CD14-positive monocyte (primary cell): ENCODE measurements at regions not wholly inside any gene's neighbourhood (a gene's known extent, or its start where the extent isn't known, plus 50 kb on each side); places are given as distances from the start of the nearest gene placed in this dataset.

Experiments
- DNase-seq, 3 donors: peaks; one replicate each; pipeline ENCODE4 v3.0.0-alpha.2; 2011 to 2022
- H2AFZ ChIP-seq: 2 replicates; pipeline ENCODE4 v1.6.0; 2012; ENCODE audit warnings: mild to moderate bottlenecking, low read depth, low read length, inconsistent platforms; ENCODE audit not compliant: insufficient read depth, poor library complexity, severe bottlenecking
- H3K27ac ChIP-seq, 2 donors: 1 replicate in 1 of 2; 2 replicates in 1 of 2; pipeline ENCODE4 v1.5.1; 2012 to 2013; ENCODE audit warnings: low read length in 2 of 2, control low read depth in 1 of 2, inconsistent platforms in 1 of 2, low read depth in 1 of 2, mild to moderate bottlenecking in 1 of 2
- H3K27me3 ChIP-seq, 2 donors: one replicate each; pipeline versions ENCODE4 v1.6.0 to v1.6.1; 2011 to 2013; ENCODE audit warnings: low read length in 2 of 2; ENCODE audit not compliant: control insufficient read depth in 2 of 2, insufficient read depth in 2 of 2
- H3K36me3 ChIP-seq, 2 donors: replicated peaks in 1 of 2; 1 replicate in 1 of 2; 2 replicates in 1 of 2; pipeline versions ENCODE4 v1.5.1 to v1.6.1; 2012 to 2013; ENCODE audit warnings: low read length in 2 of 2, control low read depth in 1 of 2, inconsistent platforms in 1 of 2, mild to moderate bottlenecking in 1 of 2; ENCODE audit not compliant: insufficient read depth in 2 of 2, control insufficient read depth in 1 of 2
- H3K4me1 ChIP-seq, 2 donors: 1 replicate in 1 of 2; 2 replicates in 1 of 2; pipeline versions ENCODE4 v1.5.1 to v1.6.1; 2012 to 2013; ENCODE audit warnings: low read length in 2 of 2, control low read depth in 1 of 2, inconsistent platforms in 1 of 2, mild to moderate bottlenecking in 1 of 2, moderate library complexity in 1 of 2; ENCODE audit not compliant: insufficient read depth in 2 of 2, control insufficient read depth in 1 of 2
- H3K4me2 ChIP-seq: replicated peaks from 2 replicates; pipeline ENCODE3; 2012; ENCODE audit warnings: low read length, moderate library complexity, mild to moderate bottlenecking; ENCODE audit not compliant: poor library complexity, severe bottlenecking; ENCODE audit errors: extremely low read depth
- H3K4me3 ChIP-seq, 3 experiments: fragments of 200-600 bp in 1 of 3; sonication (generic) in 1 of 3; replicated peaks in 1 of 3; 1 replicate in 2 of 3; 2 replicates in 1 of 3; pipeline ENCODE4 v1.5.1; 2011 to 2013; ENCODE audit warnings: low read length in 3 of 3, mild to moderate bottlenecking in 3 of 3, control low read depth in 2 of 3, low read depth in 2 of 3, inconsistent platforms in 1 of 3, moderate library complexity in 1 of 3
- H3K79me2 ChIP-seq: 2 replicates; pipeline ENCODE4 v1.6.0; 2012; ENCODE audit warnings: mild to moderate bottlenecking, control low read depth, inconsistent platforms, low read length, moderate library complexity; ENCODE audit not compliant: insufficient read depth
- H3K9ac ChIP-seq: 2 replicates; pipeline ENCODE4 v1.6.0; 2017; ENCODE audit warnings: low read length, mild to moderate bottlenecking; ENCODE audit not compliant: insufficient read depth, poor library complexity, severe bottlenecking
- H3K9me3 ChIP-seq, 2 donors: replicated peaks in 1 of 2; 1 replicate in 1 of 2; 2 replicates in 1 of 2; pipeline versions ENCODE4 v1.5.1 to v1.6.1; 2012 to 2013; ENCODE audit warnings: low read length in 2 of 2, control low read depth in 1 of 2; ENCODE audit not compliant: control insufficient read depth in 1 of 2, insufficient read depth in 1 of 2
- H4K20me1 ChIP-seq: 2 replicates; pipeline ENCODE4 v1.6.0; 2012; ENCODE audit warnings: mild to moderate bottlenecking, low read length, control low read depth, moderate library complexity; ENCODE audit not compliant: insufficient read depth
- H3K27ac Mint-ChIP-seq, 7 donors: one replicate each; pipeline ENCODE4 v1.8.0; 2020; ENCODE audit warnings: mild to moderate bottlenecking in 7 of 7, mixed read lengths in 7 of 7, moderate library complexity in 6 of 7, inconsistent platforms in 2 of 7
- H3K27me3 Mint-ChIP-seq, 3 donors: one replicate each; pipeline ENCODE4 v1.8.0; 2021 to 2022; ENCODE audit warnings: low read depth in 3 of 3, mild to moderate bottlenecking in 3 of 3, mixed read lengths in 3 of 3, moderate library complexity in 3 of 3, inconsistent platforms in 1 of 3
- H3K36me3 Mint-ChIP-seq, 2 donors: one replicate each; pipeline ENCODE4 v1.8.0; 2020; ENCODE audit warnings: mixed read lengths in 2 of 2, inconsistent platforms in 1 of 2, mild to moderate bottlenecking in 1 of 2
- H3K4me1 Mint-ChIP-seq: one replicate; pipeline ENCODE4 v1.8.0; 2020; ENCODE audit warnings: mild to moderate bottlenecking, mixed read lengths
- H3K4me3 Mint-ChIP-seq, 2 donors: one replicate each; pipeline ENCODE4 v1.8.0; 2020; ENCODE audit warnings: mild to moderate bottlenecking in 2 of 2, mixed read lengths in 2 of 2, moderate library complexity in 1 of 2
- H3K9me3 Mint-ChIP-seq, 7 donors: one replicate each; pipeline ENCODE4 v1.8.0; 2020 to 2022; ENCODE audit warnings: mixed read lengths in 7 of 7, mild to moderate bottlenecking in 6 of 7, moderate library complexity in 6 of 7, inconsistent platforms in 2 of 7
- WGBS: methylation state at CpG from one replicate; pipeline ENCODE4 v1.1.5; 2013; ENCODE audit warnings: missing lambda C conversion rate; ENCODE audit not compliant: insufficient coverage; 5-methylcytosine and 5-hydroxymethylcytosine counted together
- intact Hi-C, 2 donors: fragments of 100-400 bp; cut with micrococcal nuclease; formaldehyde crosslinking; loops; one replicate each; pipeline versions ENCODE4 v1.15.0 to v1.15.1; 2023
- TF ChIP-seq, protein P1 (sequence below): fragments of 200-600 bp; IDR thresholded peaks from one replicate; pipeline ENCODE4 v1.8.0; 2022; ENCODE audit warnings: antibody characterized with exemption, mild to moderate bottlenecking

DNA sequence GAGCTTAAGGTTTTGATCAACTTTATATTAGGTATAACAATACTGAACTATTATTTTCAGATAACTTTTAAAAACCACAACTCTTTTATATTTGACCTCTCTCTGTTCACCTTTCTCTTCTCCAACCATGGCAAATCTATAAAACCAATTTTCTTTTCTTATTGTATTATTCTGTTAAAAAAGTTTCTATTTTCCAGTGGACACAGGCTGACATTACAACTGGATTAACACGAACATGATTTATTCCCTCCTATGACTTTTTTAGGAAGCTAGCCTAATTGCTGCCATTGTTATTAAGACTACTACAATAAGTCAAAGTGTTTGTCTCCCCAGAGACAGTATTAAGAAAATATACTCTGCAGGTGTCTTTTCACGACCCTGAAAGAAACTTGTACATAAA, 2291.1 kb upstream of the PCDH20 start:
- Histone ChIP-seq H3K36me3 (no peaks in the 10 kb centered on the region), H3K4me2 (no peak overlapping the region), H3K9ac (no peak overlapping the region), H3K27me3 (no peaks in the 10 kb centered on the region), H2AFZ (no peak overlapping the region), H4K20me1 (no peaks in the 10 kb centered on the region), H3K4me1 (no peaks in the 10 kb centered on the region), H3K4me3 (no peak overlapping the region), H3K9me3 (peaks cover 0 to 4% of the 10 kb centered on the region in 2 donors), H3K79me2 (no peaks in the 10 kb centered on the region), H3K27ac (no peak overlapping the region)
- no peak overlapping the region for H3K27ac Mint-ChIP-seq
- WGBS = no CpG with 5 or more reads among the region's 2 CpGs
- no peaks in the 10 kb centered on the region for H3K36me3 Mint-ChIP-seq
- no peak overlapping the region for H3K4me3 Mint-ChIP-seq
- TF ChIP-seq, protein P1, sequence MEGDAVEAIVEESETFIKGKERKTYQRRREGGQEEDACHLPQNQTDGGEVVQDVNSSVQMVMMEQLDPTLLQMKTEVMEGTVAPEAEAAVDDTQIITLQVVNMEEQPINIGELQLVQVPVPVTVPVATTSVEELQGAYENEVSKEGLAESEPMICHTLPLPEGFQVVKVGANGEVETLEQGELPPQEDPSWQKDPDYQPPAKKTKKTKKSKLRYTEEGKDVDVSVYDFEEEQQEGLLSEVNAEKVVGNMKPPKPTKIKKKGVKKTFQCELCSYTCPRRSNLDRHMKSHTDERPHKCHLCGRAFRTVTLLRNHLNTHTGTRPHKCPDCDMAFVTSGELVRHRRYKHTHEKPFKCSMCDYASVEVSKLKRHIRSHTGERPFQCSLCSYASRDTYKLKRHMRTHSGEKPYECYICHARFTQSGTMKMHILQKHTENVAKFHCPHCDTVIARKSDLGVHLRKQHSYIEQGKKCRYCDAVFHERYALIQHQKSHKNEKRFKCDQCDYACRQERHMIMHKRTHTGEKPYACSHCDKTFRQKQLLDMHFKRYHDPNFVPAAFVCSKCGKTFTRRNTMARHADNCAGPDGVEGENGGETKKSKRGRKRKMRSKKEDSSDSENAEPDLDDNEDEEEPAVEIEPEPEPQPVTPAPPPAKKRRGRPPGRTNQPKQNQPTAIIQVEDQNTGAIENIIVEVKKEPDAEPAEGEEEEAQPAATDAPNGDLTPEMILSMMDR = no peak
- H3K9me3 Mint-ChIP-seq = peaks cover 0 to 4% (median 0%) of the 10 kb centered on the region in 7 donors
- H3K4me1 Mint-ChIP-seq = no peaks in the 10 kb centered on the region
- intact Hi-C loops = no loop called here
- no peaks in the 10 kb centered on the region for H3K27me3 Mint-ChIP-seq
- DNase-seq = no peak

DNA sequence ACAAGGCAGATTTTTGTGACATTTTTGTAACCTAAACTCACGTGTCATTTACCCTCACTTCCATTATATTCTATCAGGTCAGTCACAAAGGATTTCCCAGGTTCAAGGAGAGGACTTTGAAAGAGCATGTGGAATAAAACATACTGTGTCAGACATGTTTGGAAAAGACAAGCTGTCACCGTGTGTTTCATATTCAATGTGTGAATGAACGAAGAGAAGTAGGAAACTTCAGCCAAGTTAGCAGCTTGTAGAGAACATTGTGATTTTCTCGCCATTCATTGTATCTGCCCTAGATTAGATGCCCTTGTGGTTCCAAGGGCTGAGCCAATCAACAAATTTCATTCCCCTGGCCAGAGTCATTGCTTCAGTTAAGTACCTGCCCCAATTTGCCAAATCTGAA, 2288.9 kb upstream of the PCDH20 start:
- Histone ChIP-seq H3K9me3 (peaks cover 10 to 17% of the 10 kb centered on the region in 2 donors), H3K79me2 (no peaks in the 10 kb centered on the region), H3K27me3 (no peaks in the 10 kb centered on the region), H3K4me2 (no peak overlapping the region), H3K36me3 (no peaks in the 10 kb centered on the region), H3K4me3 (no peak overlapping the region), H3K9ac (no peak overlapping the region), H4K20me1 (no peaks in the 10 kb centered on the region), H2AFZ (no peak overlapping the region), H3K27ac (no peak overlapping the region), H3K4me1 (no peaks in the 10 kb centered on the region)
- TF ChIP-seq, protein P1 = no peak
- no peaks in the 10 kb centered on the region for H3K4me1 Mint-ChIP-seq
- DNase-seq = no peak
- no peaks in the 10 kb centered on the region for H3K27me3 Mint-ChIP-seq
- H3K36me3 Mint-ChIP-seq = no peaks in the 10 kb centered on the region
- 100% methylated on average over 3 of the region's 4 CpGs for WGBS
- intact Hi-C loops = no loop called here
- peaks cover 0 to 7% (median 2%) of the 10 kb centered on the region in 7 donors for H3K9me3 Mint-ChIP-seq
- no peak overlapping the region for H3K4me3 Mint-ChIP-seq
- no peak overlapping the region for H3K27ac Mint-ChIP-seq
